ENCODE measurements at regions not wholly inside any gene's neighbourhood (a gene's known extent, or its start where the extent isn't known, plus 50 kb on each side); places are given as distances from the start of the nearest gene placed in this dataset.

DNA sequence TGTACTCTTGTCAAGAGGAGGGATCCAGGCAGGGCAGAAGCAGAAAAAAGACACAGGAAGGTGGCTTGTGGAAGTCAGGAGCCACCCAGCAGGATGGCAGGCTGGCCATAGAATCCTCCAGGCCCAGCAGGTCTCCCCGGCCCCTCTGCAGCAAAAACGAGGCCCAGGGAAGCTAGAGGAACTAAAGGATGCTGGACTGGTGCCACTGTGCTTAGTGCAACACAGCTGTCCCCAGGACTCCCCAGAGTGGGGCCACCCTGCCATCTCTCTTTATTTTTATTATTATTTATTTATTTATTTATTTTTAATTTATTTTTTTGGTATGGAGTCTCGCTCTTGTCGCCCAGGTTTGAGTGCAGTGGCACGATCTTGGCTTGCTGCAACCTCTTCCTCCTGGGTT, 54.1 kb downstream of the PITPNM2 start:
- Histone ChIP-seq H2AFZ (no peak overlapping the region), H3K4me1 (no peaks in the 10 kb centered on the region), H3K4me2 (ENCODE audit: low read length) (no peak overlapping the region), H3K27ac (no peak overlapping the region), H3K27me3 (ENCODE audit: control insufficient read depth, insufficient read depth, low read length) (no peaks in the 10 kb centered on the region), H3K79me2 (peaks cover 52% of the 10 kb centered on the region), H3K9ac (no peak overlapping the region), H3K36me3 (ENCODE audit: control insufficient read depth, insufficient read depth, low read length) (no peaks in the 10 kb centered on the region), H3K9me3 (ENCODE audit: control insufficient read depth, low read length) (no peaks in the 10 kb centered on the region), H3K4me3 (ENCODE audit: low read depth, low read length) (no peak overlapping the region)
- TF ChIP-seq, protein P1, sequence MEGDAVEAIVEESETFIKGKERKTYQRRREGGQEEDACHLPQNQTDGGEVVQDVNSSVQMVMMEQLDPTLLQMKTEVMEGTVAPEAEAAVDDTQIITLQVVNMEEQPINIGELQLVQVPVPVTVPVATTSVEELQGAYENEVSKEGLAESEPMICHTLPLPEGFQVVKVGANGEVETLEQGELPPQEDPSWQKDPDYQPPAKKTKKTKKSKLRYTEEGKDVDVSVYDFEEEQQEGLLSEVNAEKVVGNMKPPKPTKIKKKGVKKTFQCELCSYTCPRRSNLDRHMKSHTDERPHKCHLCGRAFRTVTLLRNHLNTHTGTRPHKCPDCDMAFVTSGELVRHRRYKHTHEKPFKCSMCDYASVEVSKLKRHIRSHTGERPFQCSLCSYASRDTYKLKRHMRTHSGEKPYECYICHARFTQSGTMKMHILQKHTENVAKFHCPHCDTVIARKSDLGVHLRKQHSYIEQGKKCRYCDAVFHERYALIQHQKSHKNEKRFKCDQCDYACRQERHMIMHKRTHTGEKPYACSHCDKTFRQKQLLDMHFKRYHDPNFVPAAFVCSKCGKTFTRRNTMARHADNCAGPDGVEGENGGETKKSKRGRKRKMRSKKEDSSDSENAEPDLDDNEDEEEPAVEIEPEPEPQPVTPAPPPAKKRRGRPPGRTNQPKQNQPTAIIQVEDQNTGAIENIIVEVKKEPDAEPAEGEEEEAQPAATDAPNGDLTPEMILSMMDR (IDR thresholded peaks at IDR 0.05): no peak

DNA sequence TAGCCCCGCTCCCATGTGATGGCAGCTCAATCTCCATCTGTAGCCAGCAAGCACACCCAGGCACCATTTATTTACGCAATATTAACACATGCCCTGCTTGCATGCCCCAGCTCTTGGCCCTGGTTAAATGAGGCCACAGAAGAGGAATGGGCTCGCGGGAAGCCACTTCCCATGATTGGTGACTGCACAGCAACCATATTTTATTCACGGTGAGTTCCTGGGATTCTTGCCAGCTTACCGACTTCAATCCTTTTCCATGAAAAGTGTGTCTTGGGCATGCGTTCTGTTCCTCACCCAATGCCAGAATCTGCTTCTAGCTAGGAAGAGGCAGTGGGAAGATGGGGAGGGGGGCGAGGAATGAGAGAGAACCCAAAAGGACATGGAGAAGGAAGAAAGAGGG, 54.7 kb downstream of the PITPNM2 start:
- H3K9ac ChIP-seq: no peak overlapping the region
- H3K4me2 ChIP-seq (ENCODE audit: low read length): no peak overlapping the region
- no peak overlapping the region for H2AFZ ChIP-seq
- no peak overlapping the region for H3K4me3 ChIP-seq (ENCODE audit: low read depth, low read length)
- no peaks in the 10 kb centered on the region for H3K27me3 ChIP-seq (ENCODE audit: control insufficient read depth, insufficient read depth, low read length)
- H3K27ac ChIP-seq: no peak overlapping the region
- peaks cover 52% of the 10 kb centered on the region for H3K79me2 ChIP-seq
- no peaks in the 10 kb centered on the region for H3K4me1 ChIP-seq
- TF ChIP-seq, protein P1 (IDR thresholded peaks at IDR 0.05): no peak
- no peaks in the 10 kb centered on the region for H3K36me3 ChIP-seq (ENCODE audit: control insufficient read depth, insufficient read depth, low read length)
- H3K9me3 ChIP-seq (ENCODE audit: control insufficient read depth, low read length): no peaks in the 10 kb centered on the region

GRCh38 chr12:123095078-123095881, 55.6 kb downstream of the PITPNM2 start:
- TF ChIP-seq, protein P1 (IDR thresholded peaks at IDR 0.05): no peak
- Histone ChIP-seq H3K27me3 (ENCODE audit: control insufficient read depth, insufficient read depth, low read length) (no peaks in the 10 kb centered on the region), H3K4me1 (no peaks in the 10 kb centered on the region), H3K36me3 (ENCODE audit: control insufficient read depth, insufficient read depth, low read length) (no peaks in the 10 kb centered on the region), H3K79me2 (peaks cover 47% of the 10 kb centered on the region), H3K4me3 (ENCODE audit: low read depth, low read length) (no peak overlapping the region), H3K27ac (no peak overlapping the region), H3K9me3 (ENCODE audit: control insufficient read depth, low read length) (no peaks in the 10 kb centered on the region), H3K4me2 (ENCODE audit: low read length) (no peak overlapping the region), H3K9ac (no peak overlapping the region), H2AFZ (no peak overlapping the region)

GRCh38 chr12:123094349-123095077, 56.4 kb downstream of the PITPNM2 start:
- Histone ChIP-seq H3K9me3 (ENCODE audit: control insufficient read depth, low read length) (no peaks in the 10 kb centered on the region), H3K4me3 (ENCODE audit: low read depth, low read length) (no peak overlapping the region), H3K27me3 (ENCODE audit: control insufficient read depth, insufficient read depth, low read length) (no peaks in the 10 kb centered on the region), H3K9ac (no peak overlapping the region), H3K27ac (no peak overlapping the region), H3K4me1 (no peaks in the 10 kb centered on the region), H3K79me2 (peaks cover 40% of the 10 kb centered on the region), H3K36me3 (ENCODE audit: control insufficient read depth, insufficient read depth, low read length) (no peaks in the 10 kb centered on the region), H3K4me2 (ENCODE audit: low read length) (no peak overlapping the region), H2AFZ (no peak overlapping the region)
- TF ChIP-seq, protein P1 (IDR thresholded peaks at IDR 0.05): no peak

Measured in parathyroid adenoma (tissue), 2 donors.